ENCODE measurements at regions not wholly inside any gene's neighbourhood (a gene's known extent, or its start where the extent isn't known, plus 50 kb on each side); places are given as distances from the start of the nearest gene placed in this dataset.
"Not testable (repeated sequence)": the region's sequence is repeated elsewhere in the genome, so short reads cannot be mapped to it uniquely, and the experiment has no call there.

GRCh38 chr2:192697880-192698279, 503.1 kb upstream of the TMEFF2 start:
- DNase-seq (ENCODE audit: low read depth), result no peak
- in situ Hi-C loops (cut with HindIII; ENCODE audit: low pct_unique_long_range_greater_than_20kb, low sequenced_read_pairs), result no loop called here

- DNase-seq (ENCODE audit: low read depth), result no peak
Measured at GRCh38 chr2:192696857-192697256, 502.1 kb upstream of the TMEFF2 start.

GRCh38 chr2:192687015-192687414, 492.3 kb upstream of the TMEFF2 start:
- DNase-seq (ENCODE audit: low read depth), result no peak
- in situ Hi-C loops (cut with HindIII; ENCODE audit: low pct_unique_long_range_greater_than_20kb, low sequenced_read_pairs), result no loop called here

More at GRCh38 chr2:192696857-192697256, 502.1 kb upstream of the TMEFF2 start:
- in situ Hi-C loops (cut with HindIII; ENCODE audit: low pct_unique_long_range_greater_than_20kb, low sequenced_read_pairs), result no loop called here

- DNase-seq (ENCODE audit: low read depth); in situ Hi-C loops (cut with HindIII; ENCODE audit: low pct_unique_long_range_greater_than_20kb, low sequenced_read_pairs): not testable (repeated sequence)
Measured at GRCh38 chr2:192682511-192682910, 487.8 kb upstream of the TMEFF2 start.

- no peak for DNase-seq (ENCODE audit: low read depth)
Measured at GRCh38 chr2:192675681-192676080, 480.9 kb upstream of the TMEFF2 start.

GRCh38 chr2:192669505-192670091, 474.9 kb upstream of the TMEFF2 start:
- in situ Hi-C loops (cut with HindIII; ENCODE audit: low pct_unique_long_range_greater_than_20kb, low sequenced_read_pairs), result no loop called here
- no peak for DNase-seq (ENCODE audit: low read depth)

More at GRCh38 chr2:192675681-192676080, 480.9 kb upstream of the TMEFF2 start:
- in situ Hi-C loops (cut with HindIII; ENCODE audit: low pct_unique_long_range_greater_than_20kb, low sequenced_read_pairs), result no loop called here

GRCh38 chr2:192660555-192660954, 465.8 kb upstream of the TMEFF2 start:
- in situ Hi-C loops (cut with HindIII; ENCODE audit: low pct_unique_long_range_greater_than_20kb, low sequenced_read_pairs); DNase-seq (ENCODE audit: low read depth): not testable (repeated sequence)

- in situ Hi-C loops (cut with HindIII; ENCODE audit: low pct_unique_long_range_greater_than_20kb, low sequenced_read_pairs), result no loop called here
- DNase-seq (ENCODE audit: low read depth), result no peak
Measured at GRCh38 chr2:192657362-192657761, 462.6 kb upstream of the TMEFF2 start.

GRCh38 chr2:192655916-192656315, 461.2 kb upstream of the TMEFF2 start:
- in situ Hi-C loops (cut with HindIII; ENCODE audit: low pct_unique_long_range_greater_than_20kb, low sequenced_read_pairs), result no loop called here
- DNase-seq (ENCODE audit: low read depth), result no peak

GRCh38 chr2:192645811-192646598, 451.3 kb upstream of the TMEFF2 start:
- in situ Hi-C loops (cut with HindIII; ENCODE audit: low pct_unique_long_range_greater_than_20kb, low sequenced_read_pairs), result no loop called here
- DNase-seq (ENCODE audit: low read depth), result no peak

GRCh38 chr2:192634557-192634956, 439.8 kb upstream of the TMEFF2 start:
- in situ Hi-C loops (cut with HindIII; ENCODE audit: low pct_unique_long_range_greater_than_20kb, low sequenced_read_pairs), result no loop called here
- no peak for DNase-seq (ENCODE audit: low read depth)

GRCh38 chr2:192628017-192628416, 433.3 kb upstream of the TMEFF2 start:
- in situ Hi-C loops (cut with HindIII; ENCODE audit: low pct_unique_long_range_greater_than_20kb, low sequenced_read_pairs), result no loop called here
- no peak for DNase-seq (ENCODE audit: low read depth)

GRCh38 chr2:192615105-192615504, 420.4 kb upstream of the TMEFF2 start:
- in situ Hi-C loops (cut with HindIII; ENCODE audit: low pct_unique_long_range_greater_than_20kb, low sequenced_read_pairs), result no loop called here
- DNase-seq (ENCODE audit: low read depth), result no peak

- no peak for DNase-seq (ENCODE audit: low read depth)
- in situ Hi-C loops (cut with HindIII; ENCODE audit: low pct_unique_long_range_greater_than_20kb, low sequenced_read_pairs), result no loop called here
Measured at GRCh38 chr2:192604295-192604694, 409.6 kb upstream of the TMEFF2 start.

- in situ Hi-C loops (cut with HindIII; ENCODE audit: low pct_unique_long_range_greater_than_20kb, low sequenced_read_pairs); DNase-seq (ENCODE audit: low read depth): not testable (repeated sequence)
Measured at GRCh38 chr2:192598649-192599048, 403.9 kb upstream of the TMEFF2 start.

- in situ Hi-C loops (cut with HindIII; ENCODE audit: low pct_unique_long_range_greater_than_20kb, low sequenced_read_pairs), result no loop called here
- no peak for DNase-seq (ENCODE audit: low read depth)
Measured at GRCh38 chr2:192593561-192593960, 398.8 kb upstream of the TMEFF2 start.

- in situ Hi-C loops (cut with HindIII; ENCODE audit: low pct_unique_long_range_greater_than_20kb, low sequenced_read_pairs), result no loop called here
- no peak for DNase-seq (ENCODE audit: low read depth)
Measured at GRCh38 chr2:192591617-192592016, 396.9 kb upstream of the TMEFF2 start.

- in situ Hi-C loops (cut with HindIII; ENCODE audit: low pct_unique_long_range_greater_than_20kb, low sequenced_read_pairs), result no loop called here
- DNase-seq (ENCODE audit: low read depth), result peak; percentile 79
Measured at GRCh38 chr2:192585418-192585817, 390.7 kb upstream of the TMEFF2 start.

GRCh38 chr2:192584976-192585375, 390.2 kb upstream of the TMEFF2 start:
- in situ Hi-C loops (cut with HindIII; ENCODE audit: low pct_unique_long_range_greater_than_20kb, low sequenced_read_pairs), result no loop called here
- DNase-seq (ENCODE audit: low read depth), result no peak

All from Caki2 (cell line).